Activated CD8-positive, alpha-beta memory T cell treated with anti-CD3 and anti-CD28 coated beads, Interleukin-2, amount 50 U/mL, for 1 hour (primary cell): ENCODE measurements at regions not wholly inside any gene's neighbourhood (a gene's known extent, or its start where the extent isn't known, plus 50 kb on each side); places are given as distances from the start of the nearest gene placed in this dataset.

Source experiments
- DNase-seq: peaks from one replicate; pipeline ENCODE4 v3.0.0-alpha.2; 2020; ENCODE audit errors: extremely low read depth

- no peak for DNase-seq
Measured at GRCh38 chr15:66905185-66905584, 160.2 kb upstream of the SMAD3 start.

GRCh38 chr15:66905954-66906353 lies 159.4 kb upstream of the SMAD3 start:
- DNase-seq = no peak

- no peak for DNase-seq
Measured at GRCh38 chr15:66906668-66907614, 158.5 kb upstream of the SMAD3 start.

- DNase-seq = no peak
Measured at GRCh38 chr15:66907826-66908743, 157.3 kb upstream of the SMAD3 start.

GRCh38 chr15:66908744-66909095 lies 156.7 kb upstream of the SMAD3 start:
- DNase-seq = no peak

GRCh38 chr15:66909381-66909890 lies 156.0 kb upstream of the SMAD3 start:
- no peak for DNase-seq

DNA sequence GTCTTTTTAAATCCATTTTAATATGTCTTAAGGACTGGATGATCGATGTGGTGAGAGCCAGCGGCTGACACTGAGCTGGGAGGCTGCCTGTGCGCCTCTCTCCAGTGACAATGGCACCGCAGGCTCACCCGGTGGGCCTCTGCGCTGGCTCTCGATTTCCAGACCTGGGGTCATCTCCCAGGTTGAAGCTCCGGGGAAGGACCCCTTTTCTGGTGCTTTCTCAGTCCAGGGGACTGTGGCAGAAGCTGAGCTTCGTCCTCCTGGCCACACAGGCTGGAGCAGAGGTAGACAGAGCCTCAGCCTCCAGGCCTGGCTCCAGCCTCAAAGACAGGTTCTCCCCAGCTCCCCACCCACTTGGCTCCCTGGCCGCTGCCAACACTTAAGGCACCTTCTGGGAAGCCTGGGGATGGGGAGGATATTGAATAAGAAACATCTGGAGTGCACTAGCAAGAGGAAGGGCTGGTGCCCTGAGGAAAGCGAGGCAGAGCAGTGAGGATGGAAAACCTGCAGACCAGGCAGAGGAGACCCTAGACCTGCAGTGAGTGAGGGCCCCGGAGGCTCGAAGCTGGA lies 154.2 kb upstream of the SMAD3 start:
- no peak for DNase-seq

DNA sequence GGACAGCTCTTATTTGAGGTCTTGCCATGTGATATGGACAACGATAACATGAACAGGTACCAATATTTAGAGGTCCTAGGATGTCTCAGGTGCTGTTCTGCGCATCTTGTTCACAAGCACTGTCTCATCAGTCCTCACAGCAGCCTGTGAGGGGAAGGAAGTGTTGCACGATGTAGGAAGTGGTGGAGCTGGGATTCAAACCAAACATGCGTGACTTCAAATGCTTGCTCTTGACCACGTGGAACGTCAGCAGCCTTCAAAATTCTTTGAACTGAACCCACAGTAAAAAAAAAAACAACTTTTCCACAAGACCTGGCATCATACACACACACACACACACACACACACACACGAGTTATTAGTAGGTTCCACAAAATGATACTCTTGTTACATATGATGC lies 153.4 kb upstream of the SMAD3 start:
- peak; percentile 22 for DNase-seq

GRCh38 chr15:66912441-66912840 lies 153.0 kb upstream of the SMAD3 start:
- DNase-seq = no peak

DNA sequence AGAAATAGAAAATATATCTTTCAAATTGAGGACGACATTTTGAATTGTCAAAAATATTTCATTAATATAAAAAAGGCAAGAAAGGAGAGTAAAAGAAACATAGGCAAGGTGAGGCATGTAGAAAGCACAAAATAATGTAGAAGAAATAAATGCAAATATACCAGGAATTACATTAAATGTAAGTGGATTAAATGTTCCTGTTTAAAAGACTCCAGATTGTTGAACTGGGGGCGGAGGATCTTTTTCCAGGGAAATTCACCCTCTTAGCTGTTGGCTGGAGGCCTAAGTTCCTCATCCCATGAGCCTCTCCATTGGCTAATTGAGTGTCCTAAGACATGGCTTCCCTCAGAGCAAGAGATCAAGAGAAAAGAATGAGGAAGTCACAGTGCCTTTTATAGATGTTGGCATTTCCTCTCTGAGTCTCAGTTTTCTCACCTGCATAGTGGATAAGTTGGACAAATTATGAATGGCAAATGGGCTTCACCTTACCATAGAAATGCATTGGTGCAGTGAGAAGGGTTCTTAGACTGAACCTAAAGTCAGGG lies 147.4 kb upstream of the SMAD3 start:
- DNase-seq = no peak

- no peak for DNase-seq
Measured at GRCh38 chr15:66919421-66919820, 146.0 kb upstream of the SMAD3 start.

- DNase-seq = no peak
Measured at GRCh38 chr15:66921319-66921915, 144.0 kb upstream of the SMAD3 start.

DNA sequence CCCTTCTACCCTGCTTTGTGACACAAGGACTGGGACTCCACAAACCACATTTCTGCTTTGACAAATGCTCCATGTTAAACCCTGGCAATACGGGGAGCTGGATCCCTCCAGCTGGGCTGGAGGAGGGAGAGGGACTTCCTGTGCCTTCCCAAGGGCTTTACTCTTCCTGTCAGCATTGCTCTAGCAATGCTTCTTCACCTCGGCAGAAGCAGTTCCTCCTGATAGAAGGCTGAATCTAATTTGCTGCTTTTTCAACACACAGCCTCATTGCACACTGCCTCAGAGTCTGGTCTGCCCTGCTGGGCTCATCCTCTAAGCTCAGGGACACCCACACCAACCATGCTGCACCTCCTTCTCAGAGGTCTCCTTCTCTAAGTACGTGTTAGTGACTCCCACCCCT lies 142.8 kb upstream of the SMAD3 start:
- no peak for DNase-seq

GRCh38 chr15:66923438-66923881 lies 141.9 kb upstream of the SMAD3 start:
- DNase-seq = no peak

DNA sequence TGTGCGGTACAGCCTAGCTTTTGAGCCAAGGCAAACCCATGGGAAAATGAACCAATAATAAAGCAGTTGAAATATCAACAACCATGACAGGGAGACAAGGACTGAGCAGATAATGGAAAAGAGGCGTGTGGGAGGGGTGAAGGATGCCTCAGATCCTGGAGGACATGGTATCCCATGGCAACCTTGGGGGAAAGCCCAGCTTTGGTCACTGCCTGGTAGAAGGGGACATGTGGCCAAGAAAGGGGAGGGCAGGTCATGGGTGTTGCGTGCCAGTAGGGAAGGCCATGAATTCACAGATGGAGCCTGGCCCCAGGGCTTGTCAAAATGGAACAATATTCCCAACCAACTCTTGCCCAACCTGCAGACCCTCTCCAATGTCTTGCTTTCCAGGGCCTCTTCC lies 140.5 kb upstream of the SMAD3 start:
- DNase-seq = no peak

- no peak for DNase-seq
Measured at GRCh38 chr15:66925721-66926120, 139.7 kb upstream of the SMAD3 start.

DNA sequence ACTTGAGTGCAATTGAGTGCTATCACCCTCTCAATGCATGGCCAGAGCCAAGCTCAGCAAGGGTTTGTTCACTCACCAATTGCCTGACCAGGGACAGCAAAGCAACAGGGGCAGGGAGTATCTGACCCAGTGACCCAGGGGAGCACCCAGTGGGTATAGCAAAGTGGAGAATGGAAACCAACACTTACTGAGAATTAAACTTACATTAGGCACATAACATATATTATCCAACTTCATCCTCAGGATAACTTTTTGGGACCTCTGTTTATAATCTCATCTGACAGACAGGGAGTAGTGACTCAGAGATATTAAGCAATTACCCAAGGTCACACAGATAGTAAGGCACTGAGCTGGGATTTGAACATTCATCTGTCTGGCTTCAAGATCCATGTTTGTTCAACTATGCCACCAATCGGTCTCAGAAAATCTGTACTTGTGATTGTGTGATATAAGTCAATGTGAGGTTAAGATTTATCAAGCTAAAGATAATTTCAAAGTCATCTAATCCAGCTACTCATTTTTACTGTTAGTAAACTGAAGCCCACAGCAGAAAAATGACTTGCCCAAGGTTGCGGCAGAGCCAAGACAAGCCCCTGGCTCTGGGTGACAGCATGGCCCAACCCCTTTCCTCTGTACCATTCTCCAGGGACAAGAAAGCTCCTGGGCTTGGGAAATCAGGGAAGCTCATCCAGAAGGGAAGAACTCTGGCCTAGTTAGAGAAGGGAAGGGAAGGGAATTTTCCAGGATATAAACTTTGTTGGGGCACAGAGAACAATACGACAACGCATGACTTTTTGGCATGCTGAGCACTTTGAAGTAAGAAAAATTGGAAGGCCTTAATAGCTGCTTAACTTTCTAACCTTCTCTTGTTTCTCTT lies 138.0 kb upstream of the SMAD3 start:
- DNase-seq = no peak

- DNase-seq = no peak
Measured at GRCh38 chr15:66928101-66928500, 137.3 kb upstream of the SMAD3 start.

- DNase-seq = no peak
Measured at GRCh38 chr15:66928784-66929183, 136.6 kb upstream of the SMAD3 start.

DNA sequence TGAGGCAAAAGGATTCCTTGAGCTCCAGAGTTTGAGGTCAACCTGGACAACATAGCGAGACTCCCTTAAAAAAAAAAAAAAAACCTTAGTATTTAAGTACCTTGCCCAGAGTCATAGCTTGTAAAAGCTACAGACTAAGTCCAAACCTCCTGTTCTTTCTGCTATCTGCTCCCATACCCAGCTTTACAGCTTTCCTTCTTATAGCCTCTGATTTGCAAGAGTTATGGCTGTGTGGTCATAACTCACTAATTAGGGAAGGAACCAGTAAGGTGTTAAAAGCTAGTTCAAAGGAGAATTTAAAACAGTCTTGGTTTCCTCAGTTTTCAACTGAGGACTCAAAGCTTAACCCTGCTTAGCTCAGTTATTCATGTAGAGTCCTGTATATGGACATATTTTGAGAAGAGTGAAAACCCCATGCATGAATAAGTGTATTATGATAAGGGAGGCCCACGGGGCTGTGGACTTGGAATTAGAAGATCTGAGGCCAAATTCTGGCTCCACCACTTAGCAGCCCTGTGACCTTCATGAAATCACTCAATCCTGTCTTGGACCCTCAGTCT lies 135.5 kb upstream of the SMAD3 start:
- no peak for DNase-seq
